ENCODE measurements at regions not wholly inside any gene's neighbourhood (a gene's known extent, or its start where the extent isn't known, plus 50 kb on each side); places are given as distances from the start of the nearest gene placed in this dataset.

- Mint-ChIP-seq H3K36me3 (ENCODE audit: low read depth) (no peaks in the 10 kb centered on the region), H3K4me1 (ENCODE audit: low read depth) (no peaks in the 10 kb centered on the region), H3K4me3 (no peak overlapping the region), H3K9me3 (no peaks in the 10 kb centered on the region), H3K27me3 (no peaks in the 10 kb centered on the region), H3K27ac (no peak overlapping the region)
- intact Hi-C loops (cut with micrococcal nuclease), result no loop called here
- POLR2A ChIA-PET, result no interaction called here
- DNase-seq (no peak), ATAC-seq (no peak)
- TF ChIP-seq, protein P1, sequence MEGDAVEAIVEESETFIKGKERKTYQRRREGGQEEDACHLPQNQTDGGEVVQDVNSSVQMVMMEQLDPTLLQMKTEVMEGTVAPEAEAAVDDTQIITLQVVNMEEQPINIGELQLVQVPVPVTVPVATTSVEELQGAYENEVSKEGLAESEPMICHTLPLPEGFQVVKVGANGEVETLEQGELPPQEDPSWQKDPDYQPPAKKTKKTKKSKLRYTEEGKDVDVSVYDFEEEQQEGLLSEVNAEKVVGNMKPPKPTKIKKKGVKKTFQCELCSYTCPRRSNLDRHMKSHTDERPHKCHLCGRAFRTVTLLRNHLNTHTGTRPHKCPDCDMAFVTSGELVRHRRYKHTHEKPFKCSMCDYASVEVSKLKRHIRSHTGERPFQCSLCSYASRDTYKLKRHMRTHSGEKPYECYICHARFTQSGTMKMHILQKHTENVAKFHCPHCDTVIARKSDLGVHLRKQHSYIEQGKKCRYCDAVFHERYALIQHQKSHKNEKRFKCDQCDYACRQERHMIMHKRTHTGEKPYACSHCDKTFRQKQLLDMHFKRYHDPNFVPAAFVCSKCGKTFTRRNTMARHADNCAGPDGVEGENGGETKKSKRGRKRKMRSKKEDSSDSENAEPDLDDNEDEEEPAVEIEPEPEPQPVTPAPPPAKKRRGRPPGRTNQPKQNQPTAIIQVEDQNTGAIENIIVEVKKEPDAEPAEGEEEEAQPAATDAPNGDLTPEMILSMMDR (IDR thresholded peaks at IDR 0.05), result no peak
- CTCF ChIA-PET, result no interaction called here
Observed at GRCh38 chr13:76715075-76715474, 171.1 kb downstream of the KCTD12 start.

GRCh38 chr13:76713280-76713679 lies 172.9 kb downstream of the KCTD12 start:
- no peak for ATAC-seq
- Mint-ChIP-seq H3K27me3 (no peaks in the 10 kb centered on the region), H3K4me1 (ENCODE audit: low read depth) (no peaks in the 10 kb centered on the region), H3K4me3 (no peak overlapping the region), H3K27ac (no peak overlapping the region), H3K9me3 (no peaks in the 10 kb centered on the region), H3K36me3 (ENCODE audit: low read depth) (no peaks in the 10 kb centered on the region)
- intact Hi-C loops (cut with micrococcal nuclease), result no loop called here
- ChIA-PET CTCF (no interaction called here), POLR2A (no interaction called here)
- no peak for DNase-seq
- TF ChIP-seq, protein P1 (IDR thresholded peaks at IDR 0.05), result no peak

GRCh38 chr13:76711550-76712182 lies 174.5 kb downstream of the KCTD12 start:
- no peaks in the 10 kb centered on the region for H3K9me3 Mint-ChIP-seq
- TF ChIP-seq, protein P1 (IDR thresholded peaks at IDR 0.05), result no peak
- H3K27me3 Mint-ChIP-seq, result no peaks in the 10 kb centered on the region
- ATAC-seq, result no peak
- CTCF ChIA-PET, result no interaction called here
- POLR2A ChIA-PET, result no interaction called here
- H3K36me3 Mint-ChIP-seq (ENCODE audit: low read depth), result no peaks in the 10 kb centered on the region
- intact Hi-C loops (cut with micrococcal nuclease), result no loop called here
- no peak overlapping the region for H3K27ac Mint-ChIP-seq
- no peak overlapping the region for H3K4me3 Mint-ChIP-seq
- H3K4me1 Mint-ChIP-seq (ENCODE audit: low read depth), result no peaks in the 10 kb centered on the region
- DNase-seq, result no peak

- ChIA-PET CTCF (interaction anchor here (1.0 kb wide), 1 partner anchor 11 kb away, joined by 3 read pairs; no protein-coding TSS in a partner anchor), POLR2A (no interaction called here)
- Mint-ChIP-seq H3K27me3 (no peaks in the 10 kb centered on the region), H3K36me3 (ENCODE audit: low read depth) (no peaks in the 10 kb centered on the region), H3K4me3 (no peak overlapping the region), H3K9me3 (no peaks in the 10 kb centered on the region), H3K27ac (no peak overlapping the region), H3K4me1 (ENCODE audit: low read depth) (no peaks in the 10 kb centered on the region)
- ATAC-seq (no peak), DNase-seq (no peak)
- TF ChIP-seq, protein P1 (IDR thresholded peaks at IDR 0.05), result no peak
- intact Hi-C loops (cut with micrococcal nuclease), result no loop called here
Observed at GRCh38 chr13:76709851-76710250, 176.4 kb downstream of the KCTD12 start.

DNA sequence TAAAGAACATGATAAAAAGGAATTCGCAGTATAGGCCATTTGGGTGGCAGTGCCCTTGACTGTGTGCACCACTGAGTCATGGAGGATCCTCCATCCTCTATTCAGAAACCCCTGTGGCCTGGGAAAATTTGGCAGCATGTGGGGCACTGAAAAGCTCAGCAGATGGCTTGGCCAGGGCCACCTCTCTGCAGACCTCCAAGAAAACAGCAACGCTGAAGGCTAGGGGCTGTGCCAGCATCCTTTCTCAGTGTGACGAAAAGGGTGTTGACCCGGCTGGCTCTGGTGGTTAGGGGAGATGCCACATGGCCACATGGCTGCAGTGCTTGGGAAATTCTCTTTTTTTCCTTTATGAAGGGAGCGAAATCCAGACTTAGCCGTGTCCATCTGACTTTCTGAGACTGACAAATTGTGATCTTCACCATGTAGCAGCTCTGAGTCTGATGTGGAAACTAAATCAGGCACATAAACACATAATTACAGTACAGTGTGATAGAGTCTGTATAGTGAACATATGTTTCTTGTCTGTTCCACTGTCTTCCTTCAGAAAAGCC lies 178.0 kb downstream of the KCTD12 start:
- H3K4me3 Mint-ChIP-seq, result no peak overlapping the region
- H3K27ac Mint-ChIP-seq, result no peak overlapping the region
- intact Hi-C loops (cut with micrococcal nuclease), result no loop called here
- H3K36me3 Mint-ChIP-seq (ENCODE audit: low read depth), result no peaks in the 10 kb centered on the region
- DNase-seq (no peak), ATAC-seq (no peak)
- no peaks in the 10 kb centered on the region for H3K4me1 Mint-ChIP-seq (ENCODE audit: low read depth)
- ChIA-PET CTCF (interaction anchor here (1.4 kb wide), 1 partner anchor 10 kb away, joined by 5 read pairs; no protein-coding TSS in a partner anchor), POLR2A (interaction anchor here (0.7 kb wide), 1 partner anchor 14 kb away, joined by 3 read pairs; no protein-coding TSS in a partner anchor)
- no peaks in the 10 kb centered on the region for H3K27me3 Mint-ChIP-seq
- no peaks in the 10 kb centered on the region for H3K9me3 Mint-ChIP-seq
- TF ChIP-seq, protein P1 (IDR thresholded peaks at IDR 0.05), result no peak
